ENCODE measurements at regions not wholly inside any gene's neighbourhood (a gene's known extent, or its start where the extent isn't known, plus 50 kb on each side); places are given as distances from the start of the nearest gene placed in this dataset.

DNA sequence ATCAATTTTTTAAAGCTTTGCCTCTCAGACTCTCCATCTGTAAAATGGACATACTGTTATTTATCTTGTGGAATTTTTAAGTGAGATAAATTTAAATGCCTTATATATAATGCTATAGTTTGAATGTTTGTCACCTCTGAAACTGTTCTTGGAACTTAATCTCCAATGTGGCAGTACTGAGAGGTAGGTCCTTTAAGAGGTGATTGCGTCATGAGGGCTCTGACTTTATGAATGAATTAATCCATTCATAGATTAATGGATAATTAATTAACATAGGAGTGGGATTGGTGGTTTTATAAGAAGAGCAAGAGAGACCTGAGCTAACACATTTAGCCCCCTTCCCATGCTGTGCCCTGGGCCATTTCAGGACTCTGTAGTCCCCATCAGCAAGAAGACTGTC, 326.3 kb upstream of the TSHZ2 start:
- DNase-seq (ENCODE audit: low read depth): no peak

DNA sequence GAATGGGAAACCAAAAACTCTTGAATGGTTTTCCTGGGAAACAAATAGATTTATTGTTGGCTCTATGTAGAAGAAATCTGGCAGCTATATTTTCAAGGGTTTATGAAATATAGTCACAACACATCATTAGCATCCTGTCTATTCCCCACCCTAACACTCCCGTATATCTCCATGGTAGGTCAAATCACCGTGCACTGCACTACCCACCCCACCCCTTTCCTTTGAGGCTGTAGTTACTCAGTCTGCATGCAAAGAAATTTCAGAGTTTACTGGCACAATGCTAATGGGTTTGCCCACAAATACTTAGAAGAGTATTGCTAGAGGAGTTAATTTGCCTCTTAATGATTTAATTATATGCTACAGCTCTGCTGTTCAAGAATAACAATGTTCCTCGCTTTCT, 329.1 kb upstream of the TSHZ2 start:
- DNase-seq (ENCODE audit: low read depth): no peak

DNA sequence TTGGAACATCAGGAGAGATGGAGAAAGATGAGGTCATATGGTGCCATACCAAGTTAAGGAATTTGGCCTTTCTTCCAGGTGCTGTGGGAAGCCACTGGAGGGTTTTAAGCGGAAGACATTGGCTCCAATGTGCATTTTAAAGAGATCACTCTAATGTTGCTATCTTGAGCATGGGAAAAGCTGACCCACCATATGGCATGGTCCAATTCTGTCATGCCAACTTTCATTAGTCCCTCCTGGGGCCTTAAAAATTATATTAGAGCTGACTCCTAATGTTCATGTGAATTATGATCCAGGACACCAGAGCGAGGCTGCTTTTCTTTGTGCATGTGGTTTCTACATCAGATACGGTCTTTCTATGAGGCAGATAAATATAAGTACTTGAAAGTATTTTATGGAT, 335.0 kb upstream of the TSHZ2 start:
- no peak for DNase-seq (ENCODE audit: low read depth)

DNA sequence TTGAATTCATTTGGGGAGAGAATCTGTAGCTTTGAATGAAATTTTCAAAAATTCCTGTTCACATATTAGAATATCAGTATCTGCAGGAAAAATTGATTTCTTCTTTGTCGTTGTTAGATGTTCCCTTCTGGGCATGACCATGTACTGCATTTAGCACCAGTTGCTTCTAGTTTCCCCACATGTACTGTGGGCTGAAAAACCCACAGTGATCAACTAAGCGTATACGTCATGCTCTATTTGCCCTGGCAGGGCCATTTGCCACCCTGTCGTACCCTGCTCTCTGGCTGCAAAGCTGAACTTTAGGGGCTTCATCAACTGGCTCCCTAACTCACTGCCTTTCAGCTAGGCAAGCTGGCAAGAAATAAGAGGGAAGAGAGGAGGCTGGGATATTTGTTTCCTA, 340.7 kb upstream of the TSHZ2 start:
- DNase-seq (ENCODE audit: low read depth): no peak

DNA sequence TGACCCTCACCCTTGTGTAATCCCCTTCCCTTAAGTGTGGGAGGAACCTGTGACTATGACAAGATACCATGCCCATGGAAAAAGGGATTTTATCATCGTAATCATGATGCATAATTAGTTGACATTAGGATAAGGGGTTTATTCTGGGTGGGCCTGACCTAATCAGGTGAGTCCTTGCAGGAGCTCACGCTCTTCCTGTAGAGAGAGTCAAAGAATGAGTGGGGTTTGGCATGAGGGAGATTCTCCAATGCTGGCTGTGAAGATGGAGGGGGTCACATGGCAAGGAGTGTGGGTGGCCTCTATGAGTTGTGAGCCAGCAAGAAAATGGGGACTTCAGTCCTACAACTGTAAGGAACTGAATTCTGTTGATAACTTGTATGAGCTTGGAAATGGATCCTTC, 342.0 kb upstream of the TSHZ2 start:
- DNase-seq (ENCODE audit: low read depth): no peak

DNA sequence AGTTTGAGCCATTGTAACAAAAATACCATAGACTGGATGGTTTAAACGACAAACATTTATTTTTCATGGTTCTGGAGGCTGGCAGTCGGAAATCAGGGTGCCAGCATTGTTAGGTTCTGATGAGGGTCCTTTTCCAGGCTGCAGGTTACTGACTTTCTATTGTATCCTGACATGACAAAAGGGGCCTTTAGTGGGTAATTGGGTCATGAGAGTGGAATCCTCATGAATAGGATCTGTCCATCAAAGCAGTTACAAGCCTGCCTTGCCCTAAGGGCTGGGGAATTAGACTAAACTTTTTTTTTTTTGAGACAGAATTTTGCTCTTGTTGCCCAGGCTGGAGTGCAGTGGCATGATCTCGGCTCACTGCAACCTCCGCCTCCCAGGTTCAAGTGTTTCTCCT, 347.9 kb upstream of the TSHZ2 start:
- DNase-seq (ENCODE audit: low read depth): no peak

DNA sequence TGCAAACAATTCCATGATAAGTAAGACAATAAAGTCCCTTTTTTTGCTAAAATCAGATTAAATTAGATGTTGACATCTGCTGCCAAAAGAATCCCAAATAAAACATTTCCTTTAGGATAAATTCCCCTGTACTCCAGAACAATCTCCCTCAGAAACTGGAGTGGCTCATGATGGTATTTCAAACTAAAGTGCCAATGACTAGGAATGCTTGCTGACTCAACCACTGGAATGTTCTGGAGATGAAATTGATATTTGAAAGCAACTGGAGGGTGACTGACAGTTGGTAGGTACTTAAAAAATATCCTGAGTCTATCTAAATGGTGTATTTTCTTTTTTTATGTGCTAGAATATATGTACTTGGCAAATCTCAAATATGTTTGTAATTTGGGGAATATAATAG, 350.1 kb upstream of the TSHZ2 start:
- DNase-seq (ENCODE audit: low read depth): no peak

DNA sequence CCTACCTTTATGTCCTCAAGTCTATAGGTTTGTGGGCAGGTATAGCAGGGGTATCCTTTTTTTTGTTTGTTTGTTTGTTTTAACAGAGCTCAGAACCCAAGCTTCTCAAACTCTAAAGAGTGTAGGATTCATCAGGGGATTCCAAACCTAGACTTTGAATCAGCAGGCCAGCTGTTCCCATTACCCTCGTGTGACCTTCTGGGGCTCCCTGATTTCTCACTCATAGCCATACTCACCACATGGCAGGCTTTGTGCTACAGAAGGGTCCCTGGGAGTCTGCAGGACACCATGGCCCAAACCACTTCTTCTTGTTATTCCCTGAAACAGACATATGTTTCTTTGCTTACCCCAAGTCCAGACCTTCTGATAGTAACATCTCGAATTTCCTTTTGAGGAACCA, 350.8 kb upstream of the TSHZ2 start:
- no peak for DNase-seq (ENCODE audit: low read depth)

DNA sequence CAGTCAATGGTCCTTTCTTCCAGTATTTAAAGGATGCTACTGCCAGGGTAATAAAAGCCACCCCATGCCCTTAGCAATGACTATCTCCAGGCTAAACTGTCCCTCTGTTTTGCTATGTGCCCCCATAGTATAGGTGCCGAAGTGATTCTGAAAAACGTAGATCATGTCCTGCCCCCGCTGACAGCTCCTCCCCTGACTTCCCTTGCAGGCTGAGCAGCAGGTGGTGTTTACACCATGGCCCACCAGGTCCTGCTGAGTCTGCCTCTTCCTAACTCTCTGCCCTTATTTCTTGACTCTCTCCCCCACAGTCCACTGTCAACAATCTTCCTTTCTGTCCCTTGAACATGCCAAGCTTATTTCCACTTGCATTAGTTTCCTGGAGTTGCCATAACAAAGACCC, 352.5 kb upstream of the TSHZ2 start:
- no peak for DNase-seq (ENCODE audit: low read depth)

DNA sequence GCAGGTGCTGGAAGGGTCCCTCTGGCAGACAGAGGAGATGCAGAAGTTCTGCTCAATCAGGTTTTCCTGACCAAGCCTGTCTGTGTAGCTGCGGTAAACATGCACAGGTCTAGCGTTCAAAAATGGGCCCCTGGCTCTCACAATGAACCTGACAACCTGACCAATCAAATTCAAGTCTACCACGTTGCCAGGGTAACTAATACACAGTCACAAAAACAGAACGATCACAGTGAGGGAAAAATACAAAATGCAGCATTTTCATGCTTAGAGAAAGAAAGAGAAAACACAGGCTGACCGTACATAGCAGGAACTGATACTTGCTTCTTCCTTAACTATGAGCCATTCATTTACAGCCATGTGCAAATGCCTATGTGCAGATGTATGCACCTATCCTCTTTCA, 353.1 kb upstream of the TSHZ2 start:
- DNase-seq (ENCODE audit: low read depth): no peak

DNA sequence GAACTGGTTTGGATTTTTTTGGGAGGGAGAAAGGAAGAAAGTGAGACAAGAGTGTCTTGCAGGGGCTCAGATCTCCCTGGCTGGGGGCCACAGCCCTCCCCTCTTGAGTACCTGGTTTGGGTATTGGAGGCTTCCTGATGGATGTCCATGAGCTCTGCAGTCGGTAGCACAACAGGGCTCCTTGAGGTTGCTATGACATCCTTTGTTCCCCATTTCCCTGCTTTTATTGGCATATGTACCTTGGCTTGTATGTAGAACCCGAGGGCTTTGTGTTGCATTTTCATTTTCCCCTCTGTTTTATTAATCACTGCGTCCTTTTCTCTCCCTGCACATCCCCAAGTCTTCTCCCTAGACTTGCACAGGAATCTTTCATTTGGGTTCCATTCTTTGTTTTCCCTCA, 355.5 kb upstream of the TSHZ2 start:
- DNase-seq (ENCODE audit: low read depth): no peak

DNA sequence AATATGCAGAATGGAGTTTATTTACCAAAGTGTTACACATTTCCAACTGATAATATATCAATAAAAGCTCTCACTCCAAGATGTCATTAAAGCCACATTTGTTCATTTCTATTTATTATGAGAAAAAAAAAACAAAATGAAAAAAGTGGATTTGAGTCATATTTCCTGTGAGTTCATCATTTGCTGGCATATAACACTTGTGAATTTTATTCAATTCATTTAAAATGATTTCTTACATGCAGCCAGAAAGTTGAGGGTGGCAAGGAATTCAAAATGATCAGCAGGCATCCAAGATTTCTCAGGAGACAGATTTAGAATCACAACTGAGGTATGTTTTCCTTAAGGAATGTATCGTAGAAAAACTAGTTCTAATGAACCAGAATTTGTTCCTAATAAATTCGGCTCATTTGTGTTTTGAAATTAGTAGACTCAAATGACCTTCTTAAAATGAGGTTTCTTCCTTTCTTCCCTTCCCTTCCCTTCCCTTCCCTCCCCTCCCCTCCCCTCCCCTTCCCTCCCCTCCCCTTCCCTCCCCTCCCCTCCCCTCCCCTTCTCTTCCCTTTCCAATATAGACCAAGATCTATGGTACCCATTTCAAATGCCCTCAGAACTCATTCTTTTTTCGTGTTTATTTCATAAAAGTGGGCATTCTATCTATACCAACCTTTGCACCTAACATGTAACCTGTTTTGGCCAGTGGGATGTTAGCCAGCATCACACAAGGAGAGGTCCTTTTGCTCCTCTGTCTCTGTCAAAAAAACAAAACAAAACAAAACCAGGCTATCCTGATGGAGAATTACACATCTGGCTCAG, 357.9 kb upstream of the TSHZ2 start:
- no peak for DNase-seq (ENCODE audit: low read depth)

DNA sequence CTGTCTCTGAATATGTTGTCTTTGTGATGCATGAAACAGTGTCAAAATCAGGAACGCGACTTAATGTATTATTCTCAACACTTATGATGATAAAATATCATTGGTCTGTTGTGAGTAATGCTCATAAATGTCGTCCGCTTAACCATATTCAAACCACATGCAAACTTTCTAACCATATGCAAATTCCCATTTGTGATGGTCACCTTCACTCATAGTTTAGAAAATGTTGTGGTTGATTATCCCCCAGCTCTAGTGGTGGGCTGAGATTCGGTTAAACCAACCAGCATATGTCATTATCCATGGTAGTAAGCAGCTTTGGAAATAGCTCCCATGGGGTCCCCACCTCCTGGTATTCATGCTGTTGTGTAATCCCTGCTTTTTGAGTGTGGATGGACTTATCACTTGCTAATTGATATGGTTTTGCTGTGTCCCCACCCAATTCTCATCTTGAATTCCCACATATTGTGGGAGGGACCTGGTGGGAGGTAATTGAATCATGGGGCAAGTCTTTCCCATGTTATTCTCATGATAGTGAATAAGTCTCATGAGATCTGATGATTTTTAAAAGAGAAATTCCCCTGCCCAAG, 360.0 kb upstream of the TSHZ2 start:
- DNase-seq (ENCODE audit: low read depth): no peak

DNA sequence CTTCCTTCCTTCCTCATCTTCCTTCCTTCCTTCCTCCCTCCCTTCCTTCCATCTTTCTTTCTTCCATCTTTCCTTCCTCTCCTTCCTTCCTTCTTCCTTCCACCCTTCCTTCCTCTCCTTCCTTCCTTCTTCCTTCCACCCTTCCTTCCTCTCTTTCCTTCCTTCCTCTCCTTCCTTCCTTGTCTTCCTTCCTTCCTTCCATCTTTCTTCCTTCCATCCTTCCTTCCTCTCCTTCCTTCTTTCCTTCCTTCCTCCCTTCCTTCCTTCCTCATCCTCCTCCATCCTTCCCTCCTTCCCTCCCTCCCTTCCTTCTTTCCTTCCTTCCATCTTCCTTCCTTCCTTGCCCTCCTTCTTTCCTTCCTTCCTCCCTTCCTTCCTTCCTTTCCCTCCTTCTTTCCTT, 361.4 kb upstream of the TSHZ2 start:
- DNase-seq (ENCODE audit: low read depth): no peak

DNA sequence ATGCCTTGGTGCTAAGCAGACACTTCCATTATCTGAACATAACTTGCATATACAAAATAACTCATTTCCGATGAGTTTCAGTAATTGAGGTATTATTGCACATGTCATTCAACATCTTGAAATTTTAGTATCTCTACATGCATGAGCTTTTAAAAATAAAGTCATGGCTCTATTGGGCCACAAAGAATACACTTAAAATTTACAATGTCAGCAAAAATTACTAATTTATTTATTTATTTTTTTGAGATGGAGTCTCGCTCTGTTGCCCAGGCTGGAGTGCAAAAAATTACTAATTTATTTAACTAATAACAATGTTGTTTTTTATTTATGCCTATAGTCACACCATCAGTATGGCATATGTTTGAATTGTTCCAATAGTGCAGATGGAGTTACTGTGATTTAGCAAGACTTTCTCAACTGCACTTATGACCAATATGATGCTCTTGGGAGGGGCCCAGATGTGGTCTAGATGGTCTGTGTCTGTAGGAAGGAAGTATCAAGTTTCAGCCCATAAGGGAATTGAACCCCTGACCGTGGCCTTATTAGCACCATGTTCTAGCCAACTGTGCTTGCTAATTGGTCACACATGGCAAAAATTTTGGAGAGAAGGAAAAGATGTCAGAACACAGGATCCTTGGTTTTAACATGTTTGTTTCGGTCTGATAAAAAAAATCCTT, 370.7 kb upstream of the TSHZ2 start:
- peak; percentile 19 for DNase-seq (ENCODE audit: low read depth)

DNA sequence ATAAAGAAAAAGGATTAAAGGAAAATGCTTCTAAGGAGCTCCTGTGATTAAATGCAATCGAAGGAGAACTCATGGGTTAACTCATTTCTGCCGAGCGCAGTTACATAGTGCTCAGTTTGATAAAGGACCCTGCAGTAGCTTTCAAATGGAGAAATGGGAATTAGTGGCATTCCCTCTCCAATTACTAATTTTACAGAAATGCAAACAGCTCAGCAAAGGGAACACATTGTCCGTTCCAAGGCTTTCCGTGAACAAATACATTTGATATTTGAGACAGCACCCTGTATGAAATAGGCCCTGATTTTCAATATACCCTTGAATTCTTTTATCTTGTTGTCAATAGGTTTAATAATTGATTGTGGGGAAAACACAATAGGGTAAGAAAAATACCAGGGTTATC, 375.9 kb upstream of the TSHZ2 start:
- DNase-seq (ENCODE audit: low read depth): no peak

DNA sequence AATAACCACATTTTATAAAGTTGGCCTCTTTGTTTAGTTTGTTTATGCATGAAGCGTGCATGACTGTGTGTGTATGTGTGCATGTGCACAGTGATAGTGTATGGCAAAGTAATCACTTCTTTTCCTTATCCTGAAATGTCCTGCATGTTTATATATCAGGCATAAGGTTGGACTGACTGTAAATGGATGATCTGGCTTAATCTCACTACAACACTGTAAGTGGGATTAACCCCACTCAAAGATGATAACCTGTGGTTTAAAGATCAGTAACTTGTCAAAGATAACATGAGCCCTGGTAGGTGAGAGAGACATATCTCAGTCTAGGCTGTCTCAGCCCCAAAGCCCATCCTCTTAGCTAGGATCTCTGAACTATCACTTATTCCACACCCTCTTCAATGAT, 376.6 kb upstream of the TSHZ2 start:
- DNase-seq (ENCODE audit: low read depth): no peak

DNA sequence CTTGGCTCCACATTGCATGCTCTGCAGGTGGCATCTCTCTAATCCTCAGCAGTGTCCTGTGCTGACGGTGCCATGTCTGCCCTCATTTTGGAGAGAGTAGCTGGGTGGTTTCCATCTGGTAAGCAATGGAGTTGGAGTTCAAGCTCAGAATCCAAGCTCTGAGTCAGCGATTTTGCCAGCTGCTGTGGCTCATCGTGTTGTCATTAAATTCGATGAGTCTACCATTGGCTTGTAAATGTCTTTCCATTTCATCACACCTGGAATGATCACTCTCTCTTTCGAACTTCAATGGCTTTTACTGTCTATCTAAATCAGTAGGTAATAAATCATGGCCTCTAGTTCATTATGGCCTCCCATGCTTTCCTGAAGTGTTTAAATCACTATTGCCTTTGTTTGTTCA, 378.5 kb upstream of the TSHZ2 start:
- peak; percentile 21 for DNase-seq (ENCODE audit: low read depth)

DNA sequence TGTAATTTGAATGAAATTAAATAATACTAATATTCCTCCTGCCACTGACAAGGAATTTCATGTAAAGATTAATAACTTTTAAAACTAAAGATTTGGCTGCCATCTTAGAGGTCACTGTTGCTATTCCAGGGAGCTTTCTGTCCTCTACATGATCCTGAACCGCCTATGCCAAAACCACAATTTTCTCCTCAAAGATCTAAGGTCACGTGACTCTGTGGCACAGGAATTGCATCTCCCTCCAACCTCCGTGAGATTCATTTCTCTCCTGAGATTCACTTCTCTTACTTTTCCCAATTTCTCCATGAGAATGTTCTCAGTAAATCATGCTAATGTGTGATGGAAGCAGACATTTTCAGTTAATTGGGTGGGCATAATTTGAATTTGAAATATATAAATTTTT, 379.6 kb upstream of the TSHZ2 start:
- DNase-seq (ENCODE audit: low read depth): no peak

DNA sequence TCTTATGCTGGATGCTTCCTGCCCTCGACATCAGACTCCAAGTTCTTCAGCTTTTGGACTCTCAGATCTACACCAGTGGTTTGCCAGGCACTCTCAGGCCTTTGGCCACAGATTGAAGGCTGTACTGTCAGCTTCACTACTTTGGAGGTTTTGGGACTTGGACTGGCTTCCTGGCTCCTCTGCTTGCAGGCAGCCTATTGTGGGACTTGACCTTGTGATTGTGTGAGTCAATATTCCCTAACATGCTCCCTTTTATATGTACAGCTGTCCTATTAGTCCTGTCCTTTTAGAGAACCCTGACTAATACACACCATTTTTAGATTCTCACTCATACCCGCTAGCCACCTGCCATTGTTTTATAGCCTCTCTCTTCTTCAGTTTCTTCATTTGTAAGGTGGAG, 382.1 kb upstream of the TSHZ2 start:
- DNase-seq (ENCODE audit: low read depth): no peak

DNA sequence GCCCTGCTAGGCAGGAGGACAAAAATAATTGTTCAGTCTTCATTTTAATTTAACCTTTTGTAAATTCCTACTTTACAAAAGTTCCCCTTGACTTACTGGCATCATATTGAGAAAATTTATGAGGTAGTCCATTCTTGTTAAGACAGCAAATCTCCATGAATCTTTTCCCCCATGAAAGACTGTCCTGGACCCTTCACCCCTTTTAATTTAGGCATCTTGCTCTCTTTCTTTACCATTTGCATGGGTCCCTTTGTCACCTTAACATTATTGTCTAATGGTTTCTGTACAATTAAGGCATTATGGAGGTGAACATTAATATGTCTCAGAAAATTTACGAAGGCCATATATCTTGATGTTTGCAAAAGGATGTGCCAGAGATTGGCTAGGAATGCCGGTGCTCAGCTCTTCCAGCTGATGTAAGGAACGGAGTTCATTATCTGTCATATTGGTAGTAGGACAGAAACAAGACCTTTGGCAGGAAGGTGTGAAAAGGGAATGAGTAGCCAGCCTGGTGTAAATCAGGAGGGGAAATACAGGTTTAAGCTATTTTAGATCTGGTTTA, 382.8 kb upstream of the TSHZ2 start:
- DNase-seq (ENCODE audit: low read depth): no peak

DNA sequence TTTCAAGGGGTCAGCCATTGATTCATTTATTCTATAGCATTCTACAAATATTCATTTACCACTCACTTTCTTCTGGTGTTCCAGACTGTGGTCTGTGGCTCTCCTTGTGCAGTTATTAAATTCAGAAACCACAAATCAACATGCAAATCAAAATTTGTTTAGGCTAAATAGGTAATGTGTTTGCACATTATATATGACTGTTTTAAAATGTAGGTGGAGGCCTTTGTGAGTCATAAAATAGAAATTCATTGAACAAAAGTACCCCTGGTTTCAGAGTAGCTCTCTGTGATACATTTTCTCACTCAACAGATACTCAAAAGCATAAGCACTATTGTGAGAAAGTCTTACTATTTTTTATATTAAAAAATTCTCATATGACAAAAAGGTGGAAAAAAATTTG, 385.5 kb upstream of the TSHZ2 start:
- no peak for DNase-seq (ENCODE audit: low read depth)

DNA sequence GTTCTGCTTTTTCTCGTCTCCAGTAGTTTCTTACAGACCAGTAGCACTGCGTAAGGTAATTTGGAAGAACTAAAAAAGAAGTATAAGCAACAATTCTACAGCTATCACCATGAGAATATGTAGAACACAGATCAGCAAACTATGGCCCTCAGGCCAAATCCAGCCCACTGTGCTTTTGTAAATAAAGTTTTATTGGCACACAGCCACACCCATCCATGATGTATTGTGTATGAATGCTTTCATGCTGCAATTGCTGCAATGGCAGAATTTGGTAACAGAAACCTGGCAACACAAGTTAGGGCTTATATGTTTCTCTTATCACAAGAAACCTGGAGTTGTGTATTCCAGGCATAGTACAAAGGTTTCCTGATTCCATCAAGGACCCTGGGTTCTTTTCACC, 386.8 kb upstream of the TSHZ2 start:
- DNase-seq (ENCODE audit: low read depth): no peak

Measured in Daoy (cell line).